ENCODE measurements at regions not wholly inside any gene's neighbourhood (a gene's known extent, or its start where the extent isn't known, plus 50 kb on each side); places are given as distances from the start of the nearest gene placed in this dataset.

- Histone ChIP-seq H3K9me3 (no peaks in the 10 kb centered on the region), H3K4me1 (no peaks in the 10 kb centered on the region), H3K27ac (no peak overlapping the region), H3K4me3 (no peak overlapping the region), H3K36me3 (no peaks in the 10 kb centered on the region), H3K27me3 (no peaks in the 10 kb centered on the region)
- no peak for DNase-seq (ENCODE audit: low spot score in 2 of 2)
- TF ChIP-seq POLR2A (IDR thresholded peaks at IDR 0.05), result no peak
- TF ChIP-seq CTCF (IDR thresholded peaks at IDR 0.05), result no peak
- no peak for TF ChIP-seq POLR2AphosphoS5 (IDR thresholded peaks at IDR 0.05)
- intact Hi-C loops (cut with DNase I; ENCODE audit: low total_unique reads), result no loop called here
Measured at GRCh38 chr5:120994112-120994511, 530.0 kb downstream of the PRR16 start.

GRCh38 chr5:120999550-120999949, 535.5 kb downstream of the PRR16 start:
- Histone ChIP-seq H3K27me3 (no peaks in the 10 kb centered on the region), H3K27ac (no peak overlapping the region), H3K4me1 (no peaks in the 10 kb centered on the region), H3K36me3 (no peaks in the 10 kb centered on the region), H3K9me3 (no peaks in the 10 kb centered on the region), H3K4me3 (no peak overlapping the region)
- TF ChIP-seq CTCF (IDR thresholded peaks at IDR 0.05) (no peak), POLR2AphosphoS5 (IDR thresholded peaks at IDR 0.05) (no peak), POLR2A (IDR thresholded peaks at IDR 0.05) (no peak)
- intact Hi-C loops (cut with DNase I; ENCODE audit: low total_unique reads), result no loop called here
- no peak for DNase-seq (ENCODE audit: low spot score in 2 of 2)

- intact Hi-C loops (cut with DNase I; ENCODE audit: low total_unique reads), result no loop called here
- no peak for TF ChIP-seq CTCF (IDR thresholded peaks at IDR 0.05)
- TF ChIP-seq POLR2AphosphoS5 (IDR thresholded peaks at IDR 0.05), result no peak
- TF ChIP-seq POLR2A (IDR thresholded peaks at IDR 0.05), result no peak
- DNase-seq (ENCODE audit: low spot score in 2 of 2), result no peak
Measured at GRCh38 chr5:121006217-121006616, 542.1 kb downstream of the PRR16 start.

GRCh38 chr5:121008041-121008440, 543.9 kb downstream of the PRR16 start:
- Histone ChIP-seq H3K9me3 (no peaks in the 10 kb centered on the region), H3K27me3 (no peaks in the 10 kb centered on the region), H3K4me3 (no peak overlapping the region), H3K36me3 (no peaks in the 10 kb centered on the region), H3K27ac (no peak overlapping the region), H3K4me1 (no peaks in the 10 kb centered on the region)
- intact Hi-C loops (cut with DNase I; ENCODE audit: low total_unique reads), result no loop called here
- no peak for TF ChIP-seq POLR2AphosphoS5 (IDR thresholded peaks at IDR 0.05)
- no peak for TF ChIP-seq POLR2A (IDR thresholded peaks at IDR 0.05)
- TF ChIP-seq CTCF (IDR thresholded peaks at IDR 0.05), result no peak
- DNase-seq (ENCODE audit: low spot score in 2 of 2), result no peak

More at GRCh38 chr5:121006217-121006616, 542.1 kb downstream of the PRR16 start:
- Histone ChIP-seq H3K27ac (no peak overlapping the region), H3K4me3 (no peak overlapping the region), H3K4me1 (no peaks in the 10 kb centered on the region), H3K9me3 (no peaks in the 10 kb centered on the region), H3K27me3 (no peaks in the 10 kb centered on the region), H3K36me3 (no peaks in the 10 kb centered on the region)

- no peak for DNase-seq (ENCODE audit: low spot score in 2 of 2)
- no peaks in the 10 kb centered on the region for H3K4me1 ChIP-seq
Measured at GRCh38 chr5:121009058-121009457, 545.0 kb downstream of the PRR16 start.

More at GRCh38 chr5:121009058-121009457, 545.0 kb downstream of the PRR16 start:
- Histone ChIP-seq H3K4me3 (no peak overlapping the region), H3K27me3 (no peaks in the 10 kb centered on the region), H3K36me3 (no peaks in the 10 kb centered on the region), H3K27ac (no peak overlapping the region), H3K9me3 (no peaks in the 10 kb centered on the region)
- TF ChIP-seq CTCF (IDR thresholded peaks at IDR 0.05) (no peak), POLR2AphosphoS5 (IDR thresholded peaks at IDR 0.05) (no peak), POLR2A (IDR thresholded peaks at IDR 0.05) (no peak)
- intact Hi-C loops (cut with DNase I; ENCODE audit: low total_unique reads), result no loop called here
